ENCODE measurements at regions not wholly inside any gene's neighbourhood (a gene's known extent, or its start where the extent isn't known, plus 50 kb on each side); places are given as distances from the start of the nearest gene placed in this dataset.

- no peak for TF ChIP-seq CHD7 (IDR thresholded peaks at IDR 0.05; ENCODE audit: insufficient replicate concordance, low read length)
- TF ChIP-seq FOSL1 (IDR thresholded peaks at IDR 0.05; ENCODE audit: insufficient read depth, low read depth, low read length) = no peak
- TF ChIP-seq ASH2L (IDR thresholded peaks at IDR 0.05; ENCODE audit: low read length) = no peak
- TF ChIP-seq BCL11A (IDR thresholded peaks at IDR 0.05; ENCODE audit: low read depth in 2 of 2, low read length in 2 of 2) = no peak
- no peak for TF ChIP-seq TEAD4 (IDR thresholded peaks at IDR 0.05; ENCODE audit: low read depth, low read length)
- TF ChIP-seq PHF8 (conservative IDR thresholded peaks at IDR 0.05; ENCODE audit: low read depth, low read length) = no peak
- no peak for TF ChIP-seq E2F6 (IDR thresholded peaks at IDR 0.05)
- no peak for TF ChIP-seq SIRT6 (IDR thresholded peaks at IDR 0.05; ENCODE audit: low read length)
- TF ChIP-seq KDM5A (IDR thresholded peaks at IDR 0.05; ENCODE audit: low read length) = no peak
- no peak for TF ChIP-seq EP300 (IDR thresholded peaks at IDR 0.05; ENCODE audit: borderline replicate concordance in 1 of 2, low read depth in 2 of 2, low read length in 2 of 2)
Observed at GRCh38 chr7:94253686-94254085, 141.0 kb upstream of the COL1A2 start (continued).

All from H1 (cell line).